Heart left ventricle (tissue), 16 donors: ENCODE measurements at regions not wholly inside any gene's neighbourhood (a gene's known extent, or its start where the extent isn't known, plus 50 kb on each side); places are given as distances from the start of the nearest gene placed in this dataset.

ENCODE experiments used
- ATAC-seq, 4 donors: fragments of 200-7000 bp; cut with Tn5 transposase; one replicate each; pipeline ENCODE4 v1.9.1; 2020 to 2022; ENCODE audit warnings: moderate library complexity in 4 of 4, mild to moderate bottlenecking in 3 of 4, moderate number of reproducible peaks in 1 of 4
- DNase-seq, 5 donors: peaks; one replicate each; pipeline ENCODE4 v3.0.0-alpha.2; 2020
- H3K27ac ChIP-seq, 12 donors: fragments of 200-600 bp; sonication (generic) in 4 of 12; one replicate each; pipeline versions ENCODE4 v1.5.0 to v1.8.0; 2016 to 2022; ENCODE audit warnings: mild to moderate bottlenecking in 2 of 12
- H3K27me3 ChIP-seq, 9 donors: fragments of 200-600 bp; sonication (generic) in 2 of 9; one replicate each; pipeline versions ENCODE4 v1.5.1 to v1.8.0; 2016 to 2022; ENCODE audit warnings: mild to moderate bottlenecking in 3 of 9
- H3K36me3 ChIP-seq, 9 donors: fragments of 200-600 bp; sonication (generic) in 2 of 9; one replicate each; pipeline versions ENCODE4 v1.5.0 to v1.8.0; 2018 to 2022; ENCODE audit warnings: mild to moderate bottlenecking in 2 of 9
- H3K4me1 ChIP-seq, 12 donors: fragments of 200-600 bp; sonication (generic) in 4 of 12; one replicate each; pipeline versions ENCODE4 v1.5.0 to v1.8.0; 2016 to 2022; ENCODE audit warnings: mild to moderate bottlenecking in 3 of 12
- H3K4me3 ChIP-seq, 12 donors: fragments of 200-600 bp; sonication (generic) in 4 of 12; one replicate each; pipeline versions ENCODE4 v1.5.0 to v1.8.0; 2017 to 2022; ENCODE audit warnings: mild to moderate bottlenecking in 9 of 12, moderate library complexity in 4 of 12
- H3K9me3 ChIP-seq, 12 donors: fragments of 200-600 bp; sonication (generic) in 4 of 12; one replicate each; pipeline versions ENCODE4 v1.5.0 to v1.8.0; 2016 to 2022; ENCODE audit warnings: mild to moderate bottlenecking in 1 of 12
- CTCF ChIP-seq, 12 donors: fragments of 200-600 bp; sonication (generic) in 4 of 12; IDR thresholded peaks; one replicate each; pipeline versions ENCODE4 v1.5.0 to v1.8.0; 2018 to 2022; ENCODE audit warnings: antibody characterized with exemption in 12 of 12, mild to moderate bottlenecking in 5 of 12
- POLR2A ChIP-seq, 2 donors: fragments of 450-650 bp; IDR thresholded peaks; one replicate each; pipeline ENCODE4 v1.6.1; 2017; ENCODE audit warnings: antibody characterized with exemption in 2 of 2, mild to moderate bottlenecking in 2 of 2, moderate library complexity in 2 of 2
- WGBS, 4 donors: extraction: QIAGEN DNeasy Blood & Tissue Kit in 2 of 4; methylation state at CpG; one replicate each; pipeline versions ENCODE4 v1.1.5 to v1.1.7; 2013 to 2018; 5-methylcytosine and 5-hydroxymethylcytosine counted together
- intact Hi-C, 10 donors: fragments of 100-400 bp; cut with DNase I; formaldehyde crosslinking; loops; one replicate each; pipeline versions ENCODE4 v1.11.1 to v1.14.2; 2022
- donor health status: ischemic (EF 13 %, LVEDD 7.1; RV severe dilation, severe dysfunction).
- donor health status: healthy with polysubstance abuse.
- donor health status: DM: no; HTN: yes; CAD: no.
- donor health status: DM: no; HTN: no; CAD: no.
- donor health status: ischemic (EF 25% LVEDD 6.9; RV normal size, moderate dysfunction).
- donor health status: ischemic (EF 25% LVEDD 5.7; RV mildly dilated, moderate dysfunction).
- donor health status: healthy.
- donor health status: DM: yes; HTN: yes; CAD: no.
- donor health status: ischemic (EF 35%, LVEDD 5.7; RV mildly dilated, moderate dysfunction).
- donor health status: nonischemic (EF 11% LVEDD 7.7; RV severe dilation, severe dysfunction).
- donor health status: DM: yes; HTN: yes; CAD: no.
- donor health status: PGD.
- donor health status: ischemic (EF 29% LVEDD 5.4; RV normal size, mild dysfunction).
- donor health status: nonischemic (EF 23%, LVEDD 6.1; RV moderate dilation, normal function).

DNA sequence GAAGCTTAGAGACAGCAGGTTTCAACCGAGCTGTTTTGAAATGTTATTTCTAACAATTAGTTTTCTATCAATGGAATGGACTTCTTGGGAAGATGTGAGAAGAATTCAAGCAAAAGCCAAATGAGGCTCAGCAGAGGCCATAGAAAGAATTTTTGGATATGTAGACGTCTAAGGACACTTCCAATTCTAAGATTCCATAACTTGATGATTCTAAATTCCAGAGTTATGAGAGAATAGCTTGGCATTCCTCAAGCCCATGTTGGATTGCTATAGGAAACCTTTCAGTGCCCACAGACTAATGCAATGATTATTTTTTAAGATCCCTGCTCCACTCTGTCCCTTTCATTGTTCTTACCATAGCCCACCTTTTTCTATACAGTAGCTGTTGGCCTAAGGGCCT is 77.2 kb upstream of the PALS2 start:
- no peaks in the 10 kb centered on the region for H3K4me1 ChIP-seq
- H3K4me3 ChIP-seq, result no peak overlapping the region
- no peaks in the 10 kb centered on the region for H3K36me3 ChIP-seq
- H3K9me3 ChIP-seq, result peaks cover 0 to 12% (median 0%) of the 10 kb centered on the region in 12 donors
- H3K27ac ChIP-seq, result no peak overlapping the region
- ATAC-seq (no peak), DNase-seq (no peak)
- WGBS, 4 donors, result 64 to 79% (median 71%) methylated on average over 2 of the region's 2 CpGs
- TF ChIP-seq POLR2A (IDR thresholded peaks at IDR 0.05) (no peak), CTCF (IDR thresholded peaks at IDR 0.05) (no peak)
- intact Hi-C loops, result no loop called here
- no peaks in the 10 kb centered on the region for H3K27me3 ChIP-seq

DNA sequence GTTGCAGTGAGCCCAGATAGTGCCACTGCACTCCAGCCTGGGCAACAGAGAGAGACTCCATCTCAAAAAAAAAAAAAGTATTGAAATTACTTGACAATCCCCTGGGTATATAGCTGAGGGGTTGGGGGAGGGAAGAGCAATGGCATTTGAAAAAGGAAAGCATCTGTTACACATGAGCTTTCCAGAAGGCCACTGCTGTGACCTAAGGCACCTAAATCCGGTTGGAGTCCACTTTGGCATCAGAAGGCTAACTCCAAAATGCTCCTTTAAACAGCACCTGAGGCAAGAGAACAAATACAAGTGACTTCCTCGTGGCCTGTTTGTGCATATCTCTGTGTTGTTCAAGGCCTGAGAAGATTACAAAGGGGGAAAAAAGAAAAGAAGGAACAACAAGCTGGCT is 74.8 kb upstream of the PALS2 start:
- intact Hi-C loops, result no loop called here
- no peak for ATAC-seq

DNA sequence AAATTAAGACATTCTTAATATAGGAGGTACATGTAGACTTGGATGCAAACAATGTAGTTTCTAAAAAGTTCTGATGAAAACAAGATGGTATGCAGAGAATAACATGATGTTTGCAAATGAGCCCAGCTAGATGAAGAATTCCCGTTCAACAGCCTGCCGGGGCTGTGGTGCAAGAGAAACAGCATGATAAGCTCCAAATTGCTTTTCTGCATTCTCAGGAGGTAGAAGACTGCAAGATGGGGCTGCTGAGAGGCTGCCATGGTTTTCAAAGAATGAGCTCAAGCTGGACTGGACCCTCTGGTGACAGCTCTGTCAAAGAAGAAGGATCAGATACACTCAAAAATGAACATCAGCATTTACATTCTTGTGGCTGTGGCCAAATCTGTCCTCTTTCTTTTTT is 73.4 kb upstream of the PALS2 start:
- Histone ChIP-seq H3K27me3 (peaks cover 0 to 5% (median 0%) of the 10 kb centered on the region in 9 donors), H3K27ac (no peak overlapping the region), H3K9me3 (peaks cover 0 to 5% (median 0%) of the 10 kb centered on the region in 12 donors), H3K4me1 (no peaks in the 10 kb centered on the region), H3K4me3 (no peak overlapping the region), H3K36me3 (no peaks in the 10 kb centered on the region)
- intact Hi-C loops, result no loop called here
- DNase-seq (no peak), ATAC-seq (no peak)
- WGBS, 4 donors, result 27 to 46% (median 32%) methylated on average over 2 of the region's 2 CpGs
- TF ChIP-seq CTCF (IDR thresholded peaks at IDR 0.05) (no peak), POLR2A (IDR thresholded peaks at IDR 0.05) (no peak)

More for the DNA sequence above, 74.8 kb upstream of the PALS2 start:
- H3K4me3 ChIP-seq, result no peak overlapping the region
- 36 to 58% (median 42%) methylated on average over 2 of the region's 2 CpGs for WGBS, 4 donors
- no peak for DNase-seq
- no peaks in the 10 kb centered on the region for H3K4me1 ChIP-seq
- H3K27me3 ChIP-seq, result peaks cover 0 to 5% (median 0%) of the 10 kb centered on the region in 9 donors
- H3K36me3 ChIP-seq, result no peaks in the 10 kb centered on the region
- no peak for TF ChIP-seq CTCF (IDR thresholded peaks at IDR 0.05)
- no peak for TF ChIP-seq POLR2A (IDR thresholded peaks at IDR 0.05)
- peaks cover 0 to 12% (median 0%) of the 10 kb centered on the region in 12 donors for H3K9me3 ChIP-seq
- H3K27ac ChIP-seq, result no peak overlapping the region

DNA sequence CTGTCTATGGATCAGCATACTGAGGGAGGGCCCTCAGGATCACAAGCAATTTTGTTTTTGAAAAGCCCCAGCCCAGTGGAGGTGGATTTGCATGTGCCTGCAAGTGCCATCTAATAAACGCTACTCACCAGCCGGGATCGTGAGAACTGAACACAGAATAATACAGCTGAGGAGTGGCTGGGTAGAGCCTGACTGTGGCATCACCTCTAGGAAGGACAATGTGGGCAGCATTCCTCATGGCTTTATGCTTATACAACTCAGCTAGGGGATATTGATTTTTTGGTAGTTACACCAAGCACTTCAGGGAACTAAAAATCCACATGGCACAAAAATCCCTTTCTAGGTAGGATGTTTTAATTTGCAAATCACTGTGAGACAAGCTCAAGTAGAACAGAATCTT is 72.7 kb upstream of the PALS2 start:
- WGBS, 4 donors, result 74 to 87% (median 81%) methylated on average over 3 of the region's 3 CpGs
- no peak overlapping the region for H3K27ac ChIP-seq
- H3K4me1 ChIP-seq, result no peaks in the 10 kb centered on the region
- no peaks in the 10 kb centered on the region for H3K9me3 ChIP-seq
- H3K27me3 ChIP-seq, result peaks cover 0 to 5% (median 0%) of the 10 kb centered on the region in 9 donors
- TF ChIP-seq CTCF (IDR thresholded peaks at IDR 0.05), result no peak
- TF ChIP-seq POLR2A (IDR thresholded peaks at IDR 0.05), result no peak
- DNase-seq, result no peak
- no peaks in the 10 kb centered on the region for H3K36me3 ChIP-seq
- H3K4me3 ChIP-seq, result no peak overlapping the region
- intact Hi-C loops, result no loop called here
- ATAC-seq, result no peak
